ENCODE measurements at regions not wholly inside any gene's neighbourhood (a gene's known extent, or its start where the extent isn't known, plus 50 kb on each side); places are given as distances from the start of the nearest gene placed in this dataset.

- no peaks in the 10 kb centered on the region for H3K9me3 ChIP-seq
- no peaks in the 10 kb centered on the region for H3K36me3 ChIP-seq
- H3K27ac ChIP-seq: no peak overlapping the region
- H3K27me3 ChIP-seq: no peaks in the 10 kb centered on the region
- intact Hi-C loops (cut with DNase I): loop anchor here in 1 of 3 donors (10.0 kb wide), 1 partner anchor 438 kb away; no protein-coding TSS in a partner anchor
- ATAC-seq (no peak), FAIRE-seq (no peak), DNase-seq (no peak)
- no peaks in the 10 kb centered on the region for H3K4me1 ChIP-seq
- no peak overlapping the region for H3K4me3 ChIP-seq
- TF ChIP-seq, protein P1, sequence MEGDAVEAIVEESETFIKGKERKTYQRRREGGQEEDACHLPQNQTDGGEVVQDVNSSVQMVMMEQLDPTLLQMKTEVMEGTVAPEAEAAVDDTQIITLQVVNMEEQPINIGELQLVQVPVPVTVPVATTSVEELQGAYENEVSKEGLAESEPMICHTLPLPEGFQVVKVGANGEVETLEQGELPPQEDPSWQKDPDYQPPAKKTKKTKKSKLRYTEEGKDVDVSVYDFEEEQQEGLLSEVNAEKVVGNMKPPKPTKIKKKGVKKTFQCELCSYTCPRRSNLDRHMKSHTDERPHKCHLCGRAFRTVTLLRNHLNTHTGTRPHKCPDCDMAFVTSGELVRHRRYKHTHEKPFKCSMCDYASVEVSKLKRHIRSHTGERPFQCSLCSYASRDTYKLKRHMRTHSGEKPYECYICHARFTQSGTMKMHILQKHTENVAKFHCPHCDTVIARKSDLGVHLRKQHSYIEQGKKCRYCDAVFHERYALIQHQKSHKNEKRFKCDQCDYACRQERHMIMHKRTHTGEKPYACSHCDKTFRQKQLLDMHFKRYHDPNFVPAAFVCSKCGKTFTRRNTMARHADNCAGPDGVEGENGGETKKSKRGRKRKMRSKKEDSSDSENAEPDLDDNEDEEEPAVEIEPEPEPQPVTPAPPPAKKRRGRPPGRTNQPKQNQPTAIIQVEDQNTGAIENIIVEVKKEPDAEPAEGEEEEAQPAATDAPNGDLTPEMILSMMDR (IDR thresholded peaks at IDR 0.05): no peak
- 87 to 88% methylated on average over 10 of the region's 10 CpGs for WGBS, 2 donors
Measured at GRCh38 chr16:85276721-85277120, 164.4 kb upstream of the CIBAR2 start.

GRCh38 chr16:85278839-85279238 lies 166.6 kb upstream of the CIBAR2 start:
- TF ChIP-seq, protein P1 (IDR thresholded peaks at IDR 0.05): no peak
- Histone ChIP-seq H3K4me3 (no peak overlapping the region), H3K27ac (no peak overlapping the region), H3K4me1 (no peaks in the 10 kb centered on the region), H3K36me3 (no peaks in the 10 kb centered on the region), H3K9me3 (no peaks in the 10 kb centered on the region), H3K27me3 (no peaks in the 10 kb centered on the region)
- 68 to 76% methylated on average over 11 of the region's 11 CpGs for WGBS, 2 donors
- intact Hi-C loops (cut with DNase I): loop anchor here in 1 of 3 donors (10.0 kb wide), 1 partner anchor 436 kb away; no protein-coding TSS in a partner anchor
- no peak for FAIRE-seq
- ATAC-seq: no peak
- DNase-seq: no peak

- intact Hi-C loops (cut with DNase I): loop anchor here in 1 of 3 donors (10.0 kb wide), 1 partner anchor 435 kb away; no protein-coding TSS in a partner anchor
Measured at GRCh38 chr16:85279402-85279801, 167.1 kb upstream of the CIBAR2 start.

DNA sequence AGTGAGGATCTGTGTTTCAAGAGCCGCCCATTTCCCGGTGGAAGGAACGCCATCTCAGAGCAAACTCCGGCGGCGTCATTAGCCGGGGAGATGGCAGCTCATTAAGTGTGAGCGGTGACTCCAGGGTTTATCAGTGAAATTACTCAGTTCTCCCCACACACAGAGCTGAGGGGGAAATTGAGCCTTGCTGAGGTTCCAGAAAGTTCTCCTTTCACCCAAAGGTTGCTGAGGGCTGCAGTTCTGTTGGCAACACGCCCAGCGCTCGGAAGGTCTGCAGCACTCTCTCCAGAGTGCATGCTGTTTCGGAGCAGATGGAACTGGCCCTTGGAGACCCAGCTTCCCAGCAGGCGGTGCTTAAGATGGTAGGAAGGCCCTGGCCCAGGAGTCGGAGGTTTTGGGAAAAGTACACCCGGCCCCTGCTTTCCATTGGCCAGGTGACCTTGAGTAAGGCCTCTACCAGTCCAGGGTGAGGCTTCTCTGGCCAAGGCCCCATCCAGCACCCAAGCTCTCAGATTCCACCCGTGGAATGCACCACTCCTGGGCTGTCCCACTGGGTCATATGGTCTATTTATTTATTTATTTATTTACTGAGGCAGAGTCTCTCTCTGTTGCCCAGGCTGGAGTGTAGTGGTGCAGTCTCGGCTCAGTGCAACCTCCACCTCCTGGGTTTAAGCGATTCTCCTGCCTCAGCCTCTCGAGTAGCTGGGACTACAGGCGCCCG lies 167.7 kb upstream of the CIBAR2 start:
- Histone ChIP-seq H3K4me1 (no peaks in the 10 kb centered on the region), H3K27ac (no peak overlapping the region), H3K9me3 (no peaks in the 10 kb centered on the region), H3K4me3 (no peak overlapping the region), H3K27me3 (no peaks in the 10 kb centered on the region), H3K36me3 (no peaks in the 10 kb centered on the region)
- peak in 3 of 4 donors; percentile 29 to 50 (median 31) for ATAC-seq
- WGBS, 2 donors: 85 to 88% methylated on average over 21 of the region's 21 CpGs
- no peak for FAIRE-seq
- intact Hi-C loops (cut with DNase I): loop anchor here in 1 of 3 donors (10.0 kb wide), 1 partner anchor 435 kb away; no protein-coding TSS in a partner anchor
- DNase-seq: peak in 1 of 6 donors; percentile 55
- TF ChIP-seq, protein P1 (IDR thresholded peaks at IDR 0.05): no peak

More at GRCh38 chr16:85279402-85279801, 167.1 kb upstream of the CIBAR2 start:
- no peaks in the 10 kb centered on the region for H3K9me3 ChIP-seq
- ATAC-seq (no peak), FAIRE-seq (no peak), DNase-seq (no peak)
- no peaks in the 10 kb centered on the region for H3K36me3 ChIP-seq
- H3K4me1 ChIP-seq: no peaks in the 10 kb centered on the region
- WGBS, 2 donors: 85 to 95% methylated on average over 4 of the region's 4 CpGs
- no peak overlapping the region for H3K27ac ChIP-seq
- no peaks in the 10 kb centered on the region for H3K27me3 ChIP-seq
- H3K4me3 ChIP-seq: no peak overlapping the region
- TF ChIP-seq, protein P1 (IDR thresholded peaks at IDR 0.05): no peak

GRCh38 chr16:85281181-85281580 lies 168.9 kb upstream of the CIBAR2 start:
- 81 to 87% methylated on average over 9 of the region's 9 CpGs for WGBS, 2 donors
- no peak for ATAC-seq
- intact Hi-C loops (cut with DNase I): no loop called here

More at GRCh38 chr16:85281181-85281580, 168.9 kb upstream of the CIBAR2 start:
- no peak overlapping the region for H3K27ac ChIP-seq
- H3K27me3 ChIP-seq: no peaks in the 10 kb centered on the region
- TF ChIP-seq, protein P1 (IDR thresholded peaks at IDR 0.05): no peak
- no peaks in the 10 kb centered on the region for H3K36me3 ChIP-seq
- H3K4me3 ChIP-seq: no peak overlapping the region
- H3K4me1 ChIP-seq: peaks cover 0 to 2% (median 0%) of the 10 kb centered on the region in 3 donors
- no peaks in the 10 kb centered on the region for H3K9me3 ChIP-seq
- DNase-seq: no peak
- FAIRE-seq: no peak

Measured in pancreas (tissue), 10 donors.